Trophoblast cell (in vitro differentiated cells and primary cell): ENCODE measurements at regions not wholly inside any gene's neighbourhood (a gene's known extent, or its start where the extent isn't known, plus 50 kb on each side); places are given as distances from the start of the nearest gene placed in this dataset.

Source experiments
- DNase-seq, 2 donors: peaks; one replicate each; pipeline ENCODE4 v3.0.0-alpha.2; 2016
- H2AFZ ChIP-seq: 2 replicates; pipeline ENCODE4 v1.6.1; 2013; ENCODE audit warnings: low read length, moderate library complexity, mild to moderate bottlenecking; ENCODE audit not compliant: insufficient read depth, poor library complexity
- H2AK5ac ChIP-seq: 2 replicates; pipeline ENCODE4 v1.6.1; 2013; ENCODE audit warnings: mild to moderate bottlenecking, low read length
- H2BK120ac ChIP-seq: 2 replicates; pipeline ENCODE4 v1.6.1; 2013; ENCODE audit warnings: low read length, mild to moderate bottlenecking, moderate library complexity; ENCODE audit not compliant: insufficient read depth, poor library complexity
- H2BK12ac ChIP-seq: 2 replicates; pipeline ENCODE4 v1.6.1; 2013; ENCODE audit warnings: mild to moderate bottlenecking, low read length, moderate library complexity
- H2BK5ac ChIP-seq: 2 replicates; pipeline ENCODE4 v1.6.1; 2013; ENCODE audit warnings: low read length, low read depth, moderate library complexity, mild to moderate bottlenecking; ENCODE audit not compliant: poor library complexity
- H3K14ac ChIP-seq: 2 replicates; pipeline ENCODE4 v1.6.1; 2013; ENCODE audit warnings: mild to moderate bottlenecking, low read length
- H3K18ac ChIP-seq: 2 replicates; pipeline ENCODE4 v1.6.1; 2013; ENCODE audit warnings: mild to moderate bottlenecking, low read length
- H3K23ac ChIP-seq: 2 replicates; pipeline ENCODE4 v1.6.1; 2013; ENCODE audit warnings: low read length
- H3K27ac ChIP-seq: 2 replicates; pipeline ENCODE4 v1.5.1; 2013; ENCODE audit warnings: low read depth, mild to moderate bottlenecking, inconsistent platforms, low read length, moderate library complexity
- H3K27me3 ChIP-seq: 2 replicates; pipeline ENCODE4 v1.6.1; 2013; ENCODE audit warnings: inconsistent platforms, mild to moderate bottlenecking, low read length, moderate library complexity; ENCODE audit not compliant: insufficient read depth
- H3K36me3 ChIP-seq, 2 experiments: 1 replicate in 1 of 2; 2 replicates in 1 of 2; pipeline ENCODE4 v1.6.1; 2013; ENCODE audit warnings: low read length in 2 of 2, mild to moderate bottlenecking in 2 of 2, moderate library complexity in 1 of 2; ENCODE audit not compliant: insufficient read depth in 2 of 2, control insufficient read depth in 1 of 2
- H3K4ac ChIP-seq: 2 replicates; pipeline ENCODE4 v1.6.1; 2013; ENCODE audit warnings: low read depth, mild to moderate bottlenecking, low read length, moderate library complexity
- H3K4me1 ChIP-seq, 2 experiments: 1 replicate in 1 of 2; 2 replicates in 1 of 2; pipeline ENCODE4 v1.6.1; 2013; ENCODE audit warnings: low read length in 2 of 2, mild to moderate bottlenecking in 2 of 2, moderate library complexity in 1 of 2; ENCODE audit not compliant: insufficient read depth in 2 of 2, control insufficient read depth in 1 of 2
- H3K4me2 ChIP-seq: 2 replicates; pipeline ENCODE4 v1.6.1; 2013; ENCODE audit warnings: inconsistent platforms, mild to moderate bottlenecking, low read length, moderate library complexity
- H3K4me3 ChIP-seq: 2 replicates; pipeline ENCODE4 v1.5.1; 2013; ENCODE audit warnings: mild to moderate bottlenecking, low read depth, low read length, inconsistent platforms
- H3K79me1 ChIP-seq: one replicate; pipeline ENCODE4 v1.6.1; 2013; ENCODE audit warnings: low read length
- H3K79me2 ChIP-seq: 2 replicates; pipeline ENCODE4 v1.6.1; 2013; ENCODE audit warnings: low read length, mild to moderate bottlenecking; ENCODE audit not compliant: control insufficient read depth, insufficient read depth, poor library complexity
- H3K9ac ChIP-seq: 2 replicates; pipeline ENCODE4 v1.6.1; 2013; ENCODE audit warnings: mild to moderate bottlenecking, low read length
- H3K9me3 ChIP-seq: 2 replicates; pipeline ENCODE4 v1.6.1; 2013; ENCODE audit warnings: low read depth, mild to moderate bottlenecking, control low read depth, inconsistent platforms, low read length; ENCODE audit not compliant: insufficient read depth
- H4K12ac ChIP-seq: 2 replicates; pipeline ENCODE4 v1.6.1; 2013; ENCODE audit warnings: low read depth, mild to moderate bottlenecking, low read length, moderate library complexity
- H4K8ac ChIP-seq: 2 replicates; pipeline ENCODE4 v1.6.1; 2013; ENCODE audit warnings: low read depth, mild to moderate bottlenecking, low read length, moderate library complexity
- H4K91ac ChIP-seq: one replicate; pipeline ENCODE4 v1.6.1; 2013; ENCODE audit warnings: low read depth, mild to moderate bottlenecking, low read length, moderate library complexity
- WGBS: extraction: QIAGEN DNeasy Blood & Tissue Kit; methylation state at CpG from one replicate; pipeline ENCODE4 v1.1.7; 2013; ENCODE audit warnings: missing lambda C conversion rate; ENCODE audit not compliant: insufficient read length, insufficient coverage; ENCODE audit errors: extremely low coverage; 5-methylcytosine and 5-hydroxymethylcytosine counted together

- no peak overlapping the region for H2AK5ac ChIP-seq
- H3K36me3 ChIP-seq: no peaks in the 10 kb centered on the region
- no peaks in the 10 kb centered on the region for H3K79me2 ChIP-seq
- no peak overlapping the region for H2AFZ ChIP-seq
- H3K23ac ChIP-seq: no peak overlapping the region
- no peak overlapping the region for H3K4me3 ChIP-seq
- H3K18ac ChIP-seq: no peak overlapping the region
- no peak overlapping the region for H3K4me2 ChIP-seq
- H4K91ac ChIP-seq: no peak overlapping the region
- DNase-seq: no peak
- H2BK5ac ChIP-seq: no peak overlapping the region
- peaks cover 8 to 11% of the 10 kb centered on the region in 2 experiments for H3K4me1 ChIP-seq
- no peak overlapping the region for H4K12ac ChIP-seq
- no peaks in the 10 kb centered on the region for H3K27me3 ChIP-seq
- peaks cover 6% of the 10 kb centered on the region for H3K9me3 ChIP-seq
- no peak overlapping the region for H4K8ac ChIP-seq
- H3K14ac ChIP-seq: no peak overlapping the region
- no CpG with 5 or more reads among the region's 13 CpGs for WGBS
- H2BK120ac ChIP-seq: no peak overlapping the region
- H3K9ac ChIP-seq: no peak overlapping the region
- H3K79me1 ChIP-seq: peaks cover 8% of the 10 kb centered on the region
- no peak overlapping the region for H3K27ac ChIP-seq
- H2BK12ac ChIP-seq: no peak overlapping the region
- no peak overlapping the region for H3K4ac ChIP-seq
Measured at GRCh38 chr16:86640265-86640843, 62.0 kb downstream of the FOXL1 start.

- H2AFZ ChIP-seq: no peak overlapping the region
- H3K9me3 ChIP-seq: peaks cover 4% of the 10 kb centered on the region
- no peak overlapping the region for H4K12ac ChIP-seq
- H3K27ac ChIP-seq: no peak overlapping the region
- no CpG with 5 or more reads among the region's 1 CpG for WGBS
- no peak overlapping the region for H3K9ac ChIP-seq
- no peaks in the 10 kb centered on the region for H3K36me3 ChIP-seq
- H3K14ac ChIP-seq: no peak overlapping the region
- H3K79me1 ChIP-seq: no peaks in the 10 kb centered on the region
- H3K4me3 ChIP-seq: no peak overlapping the region
- no peak overlapping the region for H3K4ac ChIP-seq
- no peaks in the 10 kb centered on the region for H3K27me3 ChIP-seq
- no peak for DNase-seq
- peaks cover 4 to 5% of the 10 kb centered on the region in 2 experiments for H3K4me1 ChIP-seq
- H2BK12ac ChIP-seq: no peak overlapping the region
- H3K18ac ChIP-seq: no peak overlapping the region
- no peak overlapping the region for H2BK120ac ChIP-seq
- no peak overlapping the region for H3K4me2 ChIP-seq
- H2BK5ac ChIP-seq: no peak overlapping the region
- H3K23ac ChIP-seq: no peak overlapping the region
- no peak overlapping the region for H2AK5ac ChIP-seq
- no peak overlapping the region for H4K91ac ChIP-seq
- no peak overlapping the region for H4K8ac ChIP-seq
- no peaks in the 10 kb centered on the region for H3K79me2 ChIP-seq
Measured at GRCh38 chr16:86642087-86642486, 63.7 kb downstream of the FOXL1 start.

DNA sequence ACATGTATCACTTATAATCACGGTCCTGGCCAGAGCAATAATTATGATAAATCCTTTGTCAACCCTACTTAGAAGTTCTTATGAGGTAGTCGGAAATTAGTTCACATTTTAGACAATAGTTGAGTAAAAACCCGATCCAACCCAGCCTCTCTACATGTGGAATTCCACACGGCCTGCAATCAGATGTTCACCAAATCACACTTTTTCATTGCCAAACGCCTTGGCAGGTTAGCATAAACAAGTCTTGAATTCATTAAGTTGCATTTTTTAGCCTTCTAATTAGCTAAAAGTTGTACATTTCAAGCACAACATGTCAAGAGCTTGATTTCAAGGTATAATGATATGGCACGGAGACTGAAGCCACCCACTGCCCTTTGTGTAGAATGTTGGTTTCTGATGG lies 65.3 kb downstream of the FOXL1 start:
- Histone ChIP-seq H3K4me1 (no peaks in the 10 kb centered on the region), H2BK120ac (no peak overlapping the region), H3K4me2 (no peak overlapping the region), H4K8ac (no peak overlapping the region), H3K9me3 (peaks cover 7% of the 10 kb centered on the region), H3K18ac (no peak overlapping the region), H3K4ac (no peak overlapping the region), H3K79me1 (no peaks in the 10 kb centered on the region), H3K79me2 (no peaks in the 10 kb centered on the region), H3K36me3 (no peaks in the 10 kb centered on the region), H2BK5ac (no peak overlapping the region), H3K14ac (no peak overlapping the region), H2BK12ac (no peak overlapping the region), H4K91ac (no peak overlapping the region), H3K4me3 (no peak overlapping the region), H4K12ac (no peak overlapping the region), H2AK5ac (no peak overlapping the region), H2AFZ (no peak overlapping the region), H3K27me3 (no peaks in the 10 kb centered on the region), H3K9ac (no peak overlapping the region), H3K27ac (no peak overlapping the region), H3K23ac (no peak overlapping the region)
- DNase-seq: no peak
- WGBS: no CpG with 5 or more reads among the region's 6 CpGs

DNA sequence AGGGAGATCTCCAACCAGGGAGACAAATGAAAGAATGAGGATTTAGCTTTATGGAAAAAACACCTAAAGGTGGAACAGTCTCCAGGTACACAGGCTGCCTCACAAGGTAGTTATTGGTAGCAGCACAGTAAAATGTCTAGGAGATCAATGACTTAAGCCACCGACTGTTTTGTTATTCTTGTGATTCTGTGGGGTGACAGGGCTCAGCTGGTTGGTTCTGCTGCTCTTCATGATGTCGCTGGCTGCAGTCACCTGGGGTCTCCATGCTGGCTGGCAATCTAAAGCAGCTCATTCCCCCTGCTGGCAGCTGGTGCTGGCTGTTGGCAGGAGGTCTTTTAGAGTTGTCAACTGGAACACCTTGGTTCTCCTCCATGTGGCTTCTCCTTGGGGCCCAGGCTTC lies 69.2 kb downstream of the FOXL1 start:
- WGBS: no CpG with 5 or more reads among the region's 2 CpGs
- H3K4ac ChIP-seq: no peak overlapping the region

More for the DNA sequence above, 69.2 kb downstream of the FOXL1 start:
- no peak overlapping the region for H2BK12ac ChIP-seq
- H3K27ac ChIP-seq: no peak overlapping the region
- no peaks in the 10 kb centered on the region for H3K79me1 ChIP-seq
- no peak overlapping the region for H4K91ac ChIP-seq
- H2AFZ ChIP-seq: no peak overlapping the region
- no peaks in the 10 kb centered on the region for H3K4me1 ChIP-seq
- H3K27me3 ChIP-seq: no peaks in the 10 kb centered on the region
- no peak for DNase-seq
- no peak overlapping the region for H4K12ac ChIP-seq
- H3K23ac ChIP-seq: no peak overlapping the region
- H3K36me3 ChIP-seq: no peaks in the 10 kb centered on the region
- no peak overlapping the region for H2AK5ac ChIP-seq
- no peak overlapping the region for H2BK120ac ChIP-seq
- H3K9ac ChIP-seq: no peak overlapping the region
- peaks cover 4% of the 10 kb centered on the region for H3K9me3 ChIP-seq
- no peak overlapping the region for H3K18ac ChIP-seq
- no peak overlapping the region for H3K4me2 ChIP-seq
- H3K79me2 ChIP-seq: no peaks in the 10 kb centered on the region
- no peak overlapping the region for H2BK5ac ChIP-seq
- no peak overlapping the region for H3K4me3 ChIP-seq
- H3K14ac ChIP-seq: no peak overlapping the region
- no peak overlapping the region for H4K8ac ChIP-seq
